ENCODE measurements at regions not wholly inside any gene's neighbourhood (a gene's known extent, or its start where the extent isn't known, plus 50 kb on each side); places are given as distances from the start of the nearest gene placed in this dataset.
"Not testable (repeated sequence)": the region's sequence is repeated elsewhere in the genome, so short reads cannot be mapped to it uniquely, and the experiment has no call there.

- no peak overlapping the region for H3K27ac ChIP-seq
- no peak for TF ChIP-seq CTCF (conservative IDR thresholded peaks at IDR 0.05)
Observed at GRCh38 chr21:35506352-35506751, 457.2 kb upstream of the RUNX1 start.

DNA sequence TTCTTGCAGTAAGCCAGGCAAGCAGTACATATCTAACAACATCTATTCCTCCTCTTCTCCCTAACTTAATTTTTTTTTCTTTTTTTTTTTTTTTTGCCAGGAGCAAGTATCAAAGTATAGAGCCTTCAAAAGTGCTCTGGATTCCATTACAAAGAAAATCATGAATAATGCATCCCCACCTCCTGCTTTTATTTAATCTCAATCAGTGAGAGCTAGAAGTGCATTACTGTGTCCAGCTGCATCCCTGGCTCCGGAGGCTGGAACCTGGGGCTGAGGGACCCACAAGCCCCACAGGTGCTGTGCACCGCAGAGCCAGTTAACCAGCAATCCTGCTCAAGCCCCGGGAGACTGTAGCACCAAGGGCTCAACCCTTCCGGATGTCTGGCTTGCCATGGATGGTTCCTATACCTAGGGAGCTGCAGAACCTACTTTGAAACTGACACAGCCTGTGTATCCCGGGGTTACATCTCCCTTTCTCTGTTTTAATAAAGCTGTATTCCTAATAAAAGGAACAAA is 455.9 kb upstream of the RUNX1 start:
- TF ChIP-seq CTCF (conservative IDR thresholded peaks at IDR 0.05), result no peak
- H3K27ac ChIP-seq, result no peak overlapping the region

DNA sequence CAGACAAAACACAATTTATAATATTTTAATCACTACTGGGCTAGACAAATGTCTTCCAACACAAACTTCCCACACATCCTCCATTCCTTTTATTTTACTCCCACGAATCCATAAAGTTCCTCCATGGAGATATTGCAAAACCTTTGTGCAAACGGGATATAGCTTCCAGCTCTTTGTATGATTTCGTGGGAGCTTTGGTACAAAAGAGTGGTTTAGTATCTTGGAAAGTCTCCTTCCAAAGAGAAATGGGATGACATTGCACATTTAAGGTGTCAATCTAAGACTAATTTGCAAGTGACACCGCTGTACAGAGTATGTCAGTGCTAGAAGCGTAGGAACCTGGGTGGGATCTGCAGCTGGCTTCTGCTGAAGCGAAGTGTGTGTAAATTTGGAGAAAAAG is 455.2 kb upstream of the RUNX1 start:
- no peak overlapping the region for H3K27ac ChIP-seq

GRCh38 chr21:35503671-35504070 is 454.6 kb upstream of the RUNX1 start:
- no peak for TF ChIP-seq CTCF (conservative IDR thresholded peaks at IDR 0.05)
- H3K27ac ChIP-seq, result no peak overlapping the region

More for the DNA sequence above, 455.2 kb upstream of the RUNX1 start:
- no peak for TF ChIP-seq CTCF (conservative IDR thresholded peaks at IDR 0.05)

DNA sequence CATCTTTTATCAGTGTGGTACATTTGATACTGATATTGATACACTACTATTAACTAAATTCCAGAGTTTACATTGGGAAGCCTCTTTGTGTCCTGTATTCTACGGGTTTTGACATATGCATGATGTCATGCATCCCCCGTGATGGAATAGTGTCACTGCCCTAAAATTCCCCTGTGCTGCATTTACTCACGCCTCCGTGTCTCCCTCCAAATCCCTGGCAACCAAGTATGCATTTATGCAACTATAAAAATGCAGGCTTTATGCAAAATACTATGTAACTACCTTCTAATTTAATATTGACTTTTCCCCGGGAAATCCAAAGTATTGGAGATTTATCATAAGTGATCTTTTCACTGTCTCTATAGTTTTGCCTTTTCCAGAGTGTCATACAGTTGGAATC is 453.7 kb upstream of the RUNX1 start:
- H3K27ac ChIP-seq, result no peak overlapping the region
- TF ChIP-seq CTCF (conservative IDR thresholded peaks at IDR 0.05), result no peak

DNA sequence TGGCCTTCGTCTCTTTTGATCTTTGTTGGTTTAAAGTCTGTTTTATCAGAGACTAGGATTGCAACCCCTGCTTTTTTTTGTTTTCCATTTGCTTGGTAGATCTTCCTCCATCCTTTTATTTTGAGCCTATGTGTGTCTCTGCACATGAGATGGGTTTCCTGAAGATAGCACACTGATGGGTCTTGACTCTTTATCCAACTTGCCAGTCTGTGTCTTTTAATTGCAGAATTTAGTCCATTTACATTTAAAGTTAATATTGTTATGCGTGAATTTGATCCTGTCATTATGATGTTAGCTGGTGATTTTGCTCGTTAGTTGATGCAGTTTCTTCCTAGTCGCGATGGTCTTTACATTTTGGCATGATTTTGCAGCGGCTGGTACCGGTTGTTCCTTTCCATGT is 448.4 kb upstream of the RUNX1 start:
- not testable (repeated sequence) for H3K27ac ChIP-seq

DNA sequence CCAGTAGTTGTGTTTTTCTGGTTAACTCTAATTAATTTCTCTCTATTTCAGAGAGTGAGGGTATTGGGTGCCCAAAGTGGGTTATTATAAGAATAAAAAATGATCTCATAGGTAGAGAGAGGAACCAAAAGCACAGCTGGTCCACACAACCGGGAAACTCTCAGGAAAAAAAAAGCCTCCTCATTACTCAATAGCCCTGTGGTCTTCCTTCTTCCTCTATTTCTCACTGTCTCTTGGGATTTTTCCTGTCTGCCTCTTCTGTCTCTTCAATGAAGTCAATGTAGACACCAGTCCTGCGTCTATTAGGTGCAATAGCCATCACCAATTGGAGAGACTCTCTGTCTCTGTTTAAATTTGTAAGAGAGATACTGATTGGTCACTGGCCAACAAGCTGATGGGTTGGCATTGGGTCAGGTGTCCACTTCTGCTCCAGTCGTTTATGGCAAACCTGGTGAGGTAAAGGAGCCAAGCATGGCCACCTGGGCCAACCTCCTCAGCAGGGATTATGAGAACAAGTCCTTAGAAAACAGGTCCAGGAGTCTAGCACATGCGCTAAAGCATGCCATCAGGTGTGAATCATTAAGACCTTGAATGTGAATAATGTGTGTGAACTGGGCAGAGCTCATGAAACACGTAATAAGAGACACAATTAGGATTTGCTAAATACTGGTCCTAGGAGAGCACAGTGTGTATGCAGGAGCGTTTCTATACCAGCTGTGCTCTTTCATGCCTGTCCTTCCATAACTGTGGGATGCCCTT is 443.0 kb upstream of the RUNX1 start:
- H3K27ac ChIP-seq, result no peak overlapping the region
- no peak for TF ChIP-seq CTCF (conservative IDR thresholded peaks at IDR 0.05)

- no peak for TF ChIP-seq CTCF (conservative IDR thresholded peaks at IDR 0.05)
- H3K27ac ChIP-seq, result no peak overlapping the region
Observed at GRCh38 chr21:35491114-35491513, 442.0 kb upstream of the RUNX1 start.

Measured in VCaP (cell line).